Fibroblast of peridontal ligament (primary cell): ENCODE measurements at regions not wholly inside any gene's neighbourhood (a gene's known extent, or its start where the extent isn't known, plus 50 kb on each side); places are given as distances from the start of the nearest gene placed in this dataset.
A peak's percentile ranks its signal among the peaks of the same experiment; 100 is the strongest.

Source experiments
- DNase-seq: peaks from one replicate; pipeline ENCODE4 v3.0.0-alpha.2; 2010; ENCODE audit errors: extremely low read depth

- peak; percentile 30 for DNase-seq
These were observed 508.4 kb upstream of the GOT2 start for GRCh38 chr16:59242556-59242955.

- DNase-seq: no peak
These were observed 504.1 kb upstream of the GOT2 start for GRCh38 chr16:59238246-59238645.

- no peak for DNase-seq
These were observed 502.8 kb upstream of the GOT2 start for GRCh38 chr16:59236804-59237458.

GRCh38 chr16:59224401-59224800 is 490.3 kb upstream of the GOT2 start:
- DNase-seq: no peak

- no peak for DNase-seq
These were observed 485.9 kb upstream of the GOT2 start for GRCh38 chr16:59220011-59220410.

- DNase-seq: peak; percentile 73
These were observed 482.2 kb upstream of the GOT2 start for GRCh38 chr16:59216291-59216690.

GRCh38 chr16:59214455-59214854 is 480.3 kb upstream of the GOT2 start:
- DNase-seq: no peak

- DNase-seq: peak; percentile 40
These were observed 479.8 kb upstream of the GOT2 start for GRCh38 chr16:59213952-59214351.

GRCh38 chr16:59212492-59213024 is 478.4 kb upstream of the GOT2 start:
- no peak for DNase-seq

- peak; percentile 87 for DNase-seq
These were observed 476.9 kb upstream of the GOT2 start for GRCh38 chr16:59210955-59211541.

- DNase-seq: no peak
These were observed 471.3 kb upstream of the GOT2 start for GRCh38 chr16:59205403-59205802.

GRCh38 chr16:59204589-59204988 is 470.5 kb upstream of the GOT2 start:
- DNase-seq: no peak

- DNase-seq: no peak
These were observed 468.2 kb upstream of the GOT2 start for GRCh38 chr16:59202233-59202862.

GRCh38 chr16:59201821-59202220 is 467.7 kb upstream of the GOT2 start:
- DNase-seq: no peak

- DNase-seq: no peak
These were observed 467.0 kb upstream of the GOT2 start for GRCh38 chr16:59201160-59201559.

GRCh38 chr16:59198487-59198886 is 464.4 kb upstream of the GOT2 start:
- no peak for DNase-seq

- no peak for DNase-seq
These were observed 461.1 kb upstream of the GOT2 start for GRCh38 chr16:59195242-59195641.

- DNase-seq: no peak
These were observed 459.5 kb upstream of the GOT2 start for GRCh38 chr16:59193637-59194036.

GRCh38 chr16:59192551-59193199 is 458.6 kb upstream of the GOT2 start:
- peak; percentile 26 for DNase-seq

GRCh38 chr16:59190731-59191130 is 456.6 kb upstream of the GOT2 start:
- no peak for DNase-seq

GRCh38 chr16:59188029-59188428 is 453.9 kb upstream of the GOT2 start:
- no peak for DNase-seq

GRCh38 chr16:59181821-59182420 is 447.8 kb upstream of the GOT2 start:
- DNase-seq: no peak
